Fibroblast of lung (primary cell): ENCODE measurements at regions not wholly inside any gene's neighbourhood (a gene's known extent, or its start where the extent isn't known, plus 50 kb on each side); places are given as distances from the start of the nearest gene placed in this dataset.

ENCODE experiments used
- CTCF ChIP-seq, 2 donors: IDR thresholded peaks in 1 of 2; conservative IDR thresholded peaks in 1 of 2; 1 replicate in 1 of 2; 2 replicates in 1 of 2; pipeline ENCODE4 v1.5.1; 2011 to 2012; ENCODE audit warnings: low read length in 2 of 2, control low read depth in 1 of 2, inconsistent platforms in 1 of 2, low read depth in 1 of 2, mild to moderate bottlenecking in 1 of 2
- EZH2 ChIP-seq: IDR thresholded peaks from 2 replicates; pipeline ENCODE4 v1.5.1; 2012; ENCODE audit warnings: low read length, control low read depth, mild to moderate bottlenecking; ENCODE audit errors: missing control alignments

- TF ChIP-seq EZH2 (no peak), CTCF (conservative IDR thresholded peaks at IDR 0.05 in 1 of 2, IDR thresholded peaks at IDR 0.05 in 1 of 2; ENCODE audit: low read depth in 1 of 2, low read length in 2 of 2) (no peak)
These were observed 838.3 kb downstream of the NLGN4X start for GRCh38 chrX:5390376-5390775.
